ENCODE measurements at regions not wholly inside any gene's neighbourhood (a gene's known extent, or its start where the extent isn't known, plus 50 kb on each side); places are given as distances from the start of the nearest gene placed in this dataset.

GRCh38 chr20:4542270-4542669, 144.0 kb upstream of the PRNP start:
- TF ChIP-seq CTCF (IDR thresholded peaks at IDR 0.05; ENCODE audit: control extremely low read depth in 1 of 3, insufficient read depth in 1 of 3, low read depth in 1 of 3, low read length in 3 of 3) = no peak
- TF ChIP-seq TEAD4 (IDR thresholded peaks at IDR 0.05; ENCODE audit: low read depth, low read length) = no peak
- TF ChIP-seq POLR2AphosphoS5 (IDR thresholded peaks at IDR 0.05; ENCODE audit: low read depth, low read length) = no peak
- TF ChIP-seq POLR2A (IDR thresholded peaks at IDR 0.05; ENCODE audit: control extremely low read depth in 1 of 2, low read depth in 2 of 2, low read length in 2 of 2) = no peak
- TF ChIP-seq USF2 (IDR thresholded peaks at IDR 0.05; ENCODE audit: low read length) = no peak

All from H1 (cell line).